ENCODE measurements at regions not wholly inside any gene's neighbourhood (a gene's known extent, or its start where the extent isn't known, plus 50 kb on each side); places are given as distances from the start of the nearest gene placed in this dataset.
"Not testable (repeated sequence)": the region's sequence is repeated elsewhere in the genome, so short reads cannot be mapped to it uniquely, and the experiment has no call there.

- WGBS (ENCODE audit: low lambda C conversion rate, missing lambda C conversion rate): 67% methylated on average over 7 of the region's 7 CpGs
- no peak overlapping the region for H3K27ac ChIP-seq
- no peaks in the 10 kb centered on the region for H3K9me3 ChIP-seq (ENCODE audit: low read depth)
- no peaks in the 10 kb centered on the region for H3K79me2 ChIP-seq
- no peaks in the 10 kb centered on the region for H4K20me1 ChIP-seq (ENCODE audit: insufficient read depth, poor library complexity, severe bottlenecking)
- H3K4me1 ChIP-seq (ENCODE audit: insufficient read depth): no peaks in the 10 kb centered on the region
- no peak for DNase-seq (ENCODE audit: low spot score)
- TF ChIP-seq EZH2 (IDR thresholded peaks at IDR 0.05; ENCODE audit: borderline replicate concordance) (no peak), EZH2phosphoT487 (IDR thresholded peaks at IDR 0.05; ENCODE audit: low read depth, severe bottlenecking, unreplicated experiment) (no peak), CTCF (IDR thresholded peaks at IDR 0.05; ENCODE audit: poor library complexity) (no peak)
- H2AFZ ChIP-seq: peak overlapping the region; percentile 76
- no peak overlapping the region for H3K4me3 ChIP-seq
- H3K9me2 ChIP-seq (replicated peaks; ENCODE audit: insufficient read depth): no peaks in the 10 kb centered on the region
- no peaks in the 10 kb centered on the region for H3K27me3 ChIP-seq
- H3K4me2 ChIP-seq: no peak overlapping the region
- H3K36me3 ChIP-seq (replicated peaks; ENCODE audit: insufficient read depth, low read depth): no peaks in the 10 kb centered on the region
Measured at GRCh38 chr11:95625164-95625900, 164.2 kb downstream of the FAM76B start.

- no peaks in the 10 kb centered on the region for H4K20me1 ChIP-seq (ENCODE audit: insufficient read depth, poor library complexity, severe bottlenecking)
- no peak for TF ChIP-seq EZH2 (IDR thresholded peaks at IDR 0.05; ENCODE audit: borderline replicate concordance)
- TF ChIP-seq CTCF (IDR thresholded peaks at IDR 0.05; ENCODE audit: poor library complexity): no peak
- TF ChIP-seq EZH2phosphoT487 (IDR thresholded peaks at IDR 0.05; ENCODE audit: low read depth, severe bottlenecking, unreplicated experiment): no peak
- H2AFZ ChIP-seq: no peak overlapping the region
- H3K9me2 ChIP-seq (replicated peaks; ENCODE audit: insufficient read depth): no peaks in the 10 kb centered on the region
- no peak overlapping the region for H3K4me3 ChIP-seq
- no peaks in the 10 kb centered on the region for H3K36me3 ChIP-seq (replicated peaks; ENCODE audit: insufficient read depth, low read depth)
- no peaks in the 10 kb centered on the region for H3K79me2 ChIP-seq
- H3K27me3 ChIP-seq: no peaks in the 10 kb centered on the region
- H3K4me2 ChIP-seq: no peak overlapping the region
- H3K27ac ChIP-seq: no peak overlapping the region
- no peaks in the 10 kb centered on the region for H3K9me3 ChIP-seq (ENCODE audit: low read depth)
- no peaks in the 10 kb centered on the region for H3K4me1 ChIP-seq (ENCODE audit: insufficient read depth)
- DNase-seq (ENCODE audit: low spot score): no peak
- WGBS (ENCODE audit: low lambda C conversion rate, missing lambda C conversion rate): 83% methylated on average over 1 of the region's 1 CpG
Measured at GRCh38 chr11:95616256-95616804, 173.3 kb downstream of the FAM76B start.

GRCh38 chr11:95611827-95612226 lies 177.8 kb downstream of the FAM76B start:
- no peak for TF ChIP-seq EZH2phosphoT487 (IDR thresholded peaks at IDR 0.05; ENCODE audit: low read depth, severe bottlenecking, unreplicated experiment)
- no peak for TF ChIP-seq EZH2 (IDR thresholded peaks at IDR 0.05; ENCODE audit: borderline replicate concordance)
- TF ChIP-seq CTCF (IDR thresholded peaks at IDR 0.05; ENCODE audit: poor library complexity): no peak
- Histone ChIP-seq H2AFZ (no peak overlapping the region), H3K27ac (no peak overlapping the region), H3K79me2 (no peaks in the 10 kb centered on the region), H4K20me1 (ENCODE audit: insufficient read depth, poor library complexity, severe bottlenecking) (no peaks in the 10 kb centered on the region), H3K9me3 (ENCODE audit: low read depth) (no peaks in the 10 kb centered on the region), H3K4me2 (no peak overlapping the region), H3K4me3 (no peak overlapping the region), H3K4me1 (ENCODE audit: insufficient read depth) (no peaks in the 10 kb centered on the region), H3K27me3 (no peaks in the 10 kb centered on the region), H3K36me3 (replicated peaks; ENCODE audit: insufficient read depth, low read depth) (no peaks in the 10 kb centered on the region), H3K9me2 (replicated peaks; ENCODE audit: insufficient read depth) (no peaks in the 10 kb centered on the region)
- DNase-seq (ENCODE audit: low spot score): no peak

- H3K36me3 ChIP-seq (replicated peaks; ENCODE audit: insufficient read depth, low read depth); H3K79me2 ChIP-seq; H2AFZ ChIP-seq; H3K27ac ChIP-seq; H3K9me2 ChIP-seq (replicated peaks; ENCODE audit: insufficient read depth); H4K20me1 ChIP-seq (ENCODE audit: insufficient read depth, poor library complexity, severe bottlenecking); H3K4me3 ChIP-seq; H3K4me1 ChIP-seq (ENCODE audit: insufficient read depth); DNase-seq (ENCODE audit: low spot score); H3K4me2 ChIP-seq; H3K9me3 ChIP-seq (ENCODE audit: low read depth); H3K27me3 ChIP-seq: not testable (repeated sequence)
- 98% methylated on average over 5 of the region's 5 CpGs for WGBS (ENCODE audit: low lambda C conversion rate, missing lambda C conversion rate)
Measured at GRCh38 chr11:95610185-95610584, 179.4 kb downstream of the FAM76B start.
